HFFc6 (cell line): ENCODE measurements at regions not wholly inside any gene's neighbourhood (a gene's known extent, or its start where the extent isn't known, plus 50 kb on each side); places are given as distances from the start of the nearest gene placed in this dataset.
"Not testable (repeated sequence)": the region's sequence is repeated elsewhere in the genome, so short reads cannot be mapped to it uniquely, and the experiment has no call there.

Source experiments
- DNase-seq: peaks from one replicate; pipeline ENCODE4 v3.0.0-alpha.2; 2018
- H3K27ac Mint-ChIP-seq: 2 replicates; pipeline ENCODE4 v1.8.0; 2020; ENCODE audit warnings: mild to moderate bottlenecking, mixed read lengths
- H3K27me3 Mint-ChIP-seq: 2 replicates; pipeline ENCODE4 v1.8.0; 2021; ENCODE audit warnings: mild to moderate bottlenecking, moderate library complexity, mixed read lengths; ENCODE audit not compliant: insufficient read depth
- H3K36me3 Mint-ChIP-seq: 2 replicates; pipeline ENCODE4 v1.8.0; 2021; ENCODE audit warnings: low read depth, mixed read lengths
- H3K4me1 Mint-ChIP-seq: 2 replicates; pipeline ENCODE4 v1.8.0; 2020; ENCODE audit warnings: low read depth, mixed read lengths
- H3K4me3 Mint-ChIP-seq: 2 replicates; pipeline ENCODE4 v1.8.0; 2020; ENCODE audit warnings: mild to moderate bottlenecking, moderate library complexity, mixed read lengths
- H3K9me3 Mint-ChIP-seq: 2 replicates; pipeline ENCODE4 v1.8.0; 2020; ENCODE audit warnings: mild to moderate bottlenecking, mixed read lengths
- TF ChIP-seq, protein P1 (sequence below): fragments of 200-600 bp; sonication (generic); IDR thresholded peaks from 2 replicates; pipeline ENCODE4 v1.5.0; 2021; ENCODE audit warnings: antibody characterized with exemption, mild to moderate bottlenecking

DNA sequence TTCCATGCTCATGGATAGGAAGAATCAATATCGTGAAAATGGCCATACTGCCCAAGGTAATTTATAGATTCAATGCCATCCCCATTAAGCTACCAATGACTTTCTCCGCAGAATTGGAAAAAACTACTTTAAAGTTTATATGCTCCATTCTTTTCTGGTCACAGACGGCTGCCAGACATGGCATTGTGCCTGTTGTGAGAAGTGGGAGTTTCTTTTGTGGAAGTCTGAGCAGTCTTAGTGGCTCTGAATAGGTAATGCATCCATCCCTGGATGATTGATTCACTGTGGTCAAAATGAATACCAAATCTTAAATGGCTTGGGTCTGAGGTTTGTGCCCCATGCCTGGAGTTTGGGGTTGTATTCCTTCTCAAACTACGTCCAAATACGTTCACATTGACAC lies 274.5 kb upstream of the AZI2 start:
- H3K36me3 Mint-ChIP-seq = no peaks in the 10 kb centered on the region
- H3K4me1 Mint-ChIP-seq = no peaks in the 10 kb centered on the region
- no peak overlapping the region for H3K27ac Mint-ChIP-seq
- H3K4me3 Mint-ChIP-seq = no peak overlapping the region
- peaks cover 31% of the 10 kb centered on the region for H3K9me3 Mint-ChIP-seq
- no peak for DNase-seq
- TF ChIP-seq, protein P1, sequence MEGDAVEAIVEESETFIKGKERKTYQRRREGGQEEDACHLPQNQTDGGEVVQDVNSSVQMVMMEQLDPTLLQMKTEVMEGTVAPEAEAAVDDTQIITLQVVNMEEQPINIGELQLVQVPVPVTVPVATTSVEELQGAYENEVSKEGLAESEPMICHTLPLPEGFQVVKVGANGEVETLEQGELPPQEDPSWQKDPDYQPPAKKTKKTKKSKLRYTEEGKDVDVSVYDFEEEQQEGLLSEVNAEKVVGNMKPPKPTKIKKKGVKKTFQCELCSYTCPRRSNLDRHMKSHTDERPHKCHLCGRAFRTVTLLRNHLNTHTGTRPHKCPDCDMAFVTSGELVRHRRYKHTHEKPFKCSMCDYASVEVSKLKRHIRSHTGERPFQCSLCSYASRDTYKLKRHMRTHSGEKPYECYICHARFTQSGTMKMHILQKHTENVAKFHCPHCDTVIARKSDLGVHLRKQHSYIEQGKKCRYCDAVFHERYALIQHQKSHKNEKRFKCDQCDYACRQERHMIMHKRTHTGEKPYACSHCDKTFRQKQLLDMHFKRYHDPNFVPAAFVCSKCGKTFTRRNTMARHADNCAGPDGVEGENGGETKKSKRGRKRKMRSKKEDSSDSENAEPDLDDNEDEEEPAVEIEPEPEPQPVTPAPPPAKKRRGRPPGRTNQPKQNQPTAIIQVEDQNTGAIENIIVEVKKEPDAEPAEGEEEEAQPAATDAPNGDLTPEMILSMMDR = no peak
- H3K27me3 Mint-ChIP-seq = no peaks in the 10 kb centered on the region

DNA sequence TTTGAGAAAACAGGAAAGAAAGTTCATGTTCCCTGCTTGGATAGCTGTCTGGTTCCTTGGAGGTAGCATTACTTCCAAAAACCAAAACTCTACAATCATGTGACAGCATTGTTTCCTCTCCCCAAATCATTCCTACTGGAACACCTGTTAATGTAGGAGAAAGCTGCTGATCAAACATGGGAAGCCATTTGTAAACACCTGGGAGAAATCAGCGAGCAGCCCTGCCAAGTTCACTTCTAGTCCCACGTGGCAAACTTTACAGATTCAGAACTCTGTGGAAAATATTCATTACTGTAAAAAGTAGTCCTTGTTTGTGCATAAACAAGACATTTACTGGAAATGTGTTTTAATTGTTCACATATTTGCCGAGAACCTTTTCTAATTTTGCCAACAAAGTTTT lies 275.5 kb upstream of the AZI2 start:
- TF ChIP-seq, protein P1 = no peak
- no peaks in the 10 kb centered on the region for H3K27me3 Mint-ChIP-seq
- no peaks in the 10 kb centered on the region for H3K4me1 Mint-ChIP-seq
- H3K36me3 Mint-ChIP-seq = no peaks in the 10 kb centered on the region
- no peak overlapping the region for H3K4me3 Mint-ChIP-seq
- peaks cover 31% of the 10 kb centered on the region for H3K9me3 Mint-ChIP-seq
- no peak overlapping the region for H3K27ac Mint-ChIP-seq
- DNase-seq = no peak

DNA sequence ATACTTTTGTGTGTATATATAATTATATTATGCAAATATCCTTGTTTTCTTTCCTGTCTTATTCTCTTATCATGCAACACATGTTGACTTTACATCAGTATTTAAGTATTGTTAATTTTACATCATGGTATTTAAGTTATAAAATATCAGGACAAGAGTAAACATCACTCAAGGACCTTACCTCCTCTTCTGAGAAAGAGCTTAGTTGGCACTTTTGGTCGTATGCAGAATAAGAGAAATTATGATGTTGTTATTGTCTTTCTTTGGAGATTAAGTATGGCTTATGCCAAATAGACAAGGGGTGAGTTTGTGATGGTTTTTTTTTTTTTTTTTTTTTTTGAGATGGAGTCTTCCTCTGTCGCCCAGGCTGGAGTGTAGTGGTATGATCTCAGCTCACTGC lies 279.2 kb upstream of the AZI2 start:
- not testable (repeated sequence) for H3K4me3 Mint-ChIP-seq, H3K36me3 Mint-ChIP-seq, DNase-seq, H3K4me1 Mint-ChIP-seq, H3K27me3 Mint-ChIP-seq, H3K27ac Mint-ChIP-seq
- H3K9me3 Mint-ChIP-seq = peaks cover 13% of the 10 kb centered on the region; the same call in 1 of the 2 replicates

DNA sequence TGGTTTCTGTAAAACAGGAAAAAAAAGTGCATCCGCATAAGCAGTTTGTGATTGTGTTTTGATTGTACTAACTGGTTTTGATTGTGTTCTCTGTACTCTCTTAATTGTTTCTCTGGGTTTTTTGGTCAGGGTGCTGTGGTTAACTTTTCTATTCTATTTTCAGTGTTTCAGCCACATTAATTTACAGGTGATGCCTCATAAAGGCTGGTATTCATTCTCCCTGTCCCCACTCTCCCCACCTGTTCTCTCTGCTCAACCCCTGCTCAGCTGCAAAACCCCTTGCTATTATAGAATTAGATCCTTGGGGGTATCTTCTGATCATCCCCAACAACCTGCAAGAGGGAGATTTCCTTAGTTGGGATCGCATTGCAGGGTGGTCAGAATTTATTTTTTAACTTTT lies 285.4 kb upstream of the AZI2 start:
- Mint-ChIP-seq H3K9me3 (no peaks in the 10 kb centered on the region; the same call in 1 of the 2 replicates), H3K27me3 (peaks cover under 1% of the 10 kb centered on the region; the same call in 1 of the 2 replicates), H3K27ac (no peak overlapping the region), H3K36me3 (no peaks in the 10 kb centered on the region), H3K4me3 (no peak overlapping the region), H3K4me1 (no peaks in the 10 kb centered on the region)
- TF ChIP-seq, protein P1 = no peak
- no peak for DNase-seq

DNA sequence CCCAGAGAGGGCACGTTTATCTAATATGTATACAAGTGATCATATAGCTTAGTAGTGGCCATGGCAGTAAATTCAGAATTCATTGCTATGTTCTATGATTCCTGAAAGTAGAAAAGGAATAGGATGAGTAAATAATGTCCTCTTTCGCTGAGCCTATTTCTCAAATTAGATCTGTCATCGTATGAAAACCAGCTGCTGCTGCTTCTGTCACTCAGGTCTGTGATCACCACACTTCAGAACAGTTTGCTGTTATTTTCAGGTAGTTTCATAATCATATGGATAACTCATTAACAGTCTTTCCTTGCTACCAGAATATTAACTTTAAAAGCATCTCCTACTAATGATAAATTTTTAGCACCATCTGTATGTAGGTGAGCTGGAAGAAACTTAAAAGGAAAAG lies 289.1 kb upstream of the AZI2 start:
- no peaks in the 10 kb centered on the region for H3K4me1 Mint-ChIP-seq
- H3K36me3 Mint-ChIP-seq = no peaks in the 10 kb centered on the region
- no peak for DNase-seq
- no peaks in the 10 kb centered on the region for H3K9me3 Mint-ChIP-seq
- H3K4me3 Mint-ChIP-seq = no peak overlapping the region
- peaks cover 2% of the 10 kb centered on the region; the same call in 1 of the 2 replicates for H3K27me3 Mint-ChIP-seq
- H3K27ac Mint-ChIP-seq = no peak overlapping the region
- TF ChIP-seq, protein P1 = no peak

DNA sequence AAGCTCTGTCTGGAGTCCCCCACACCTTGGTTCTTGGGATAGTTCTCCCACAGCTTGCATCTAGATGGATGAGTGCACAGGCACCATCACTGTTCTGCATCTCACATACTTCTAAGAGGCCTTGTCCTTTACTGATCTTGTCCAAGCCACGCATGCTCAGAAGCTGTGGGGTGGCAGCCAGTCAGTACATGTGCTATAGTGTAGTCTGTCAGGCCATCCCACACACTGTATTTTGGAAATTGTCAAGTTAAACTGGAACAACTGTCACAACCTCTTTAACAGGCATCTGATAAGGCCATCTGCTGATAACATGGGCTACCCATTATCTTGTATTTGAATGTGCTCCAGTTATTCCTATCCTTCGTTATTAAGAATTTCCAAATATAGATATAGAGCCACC lies 296.5 kb upstream of the AZI2 start:
- TF ChIP-seq, protein P1 = no peak
- no peak overlapping the region for H3K27ac Mint-ChIP-seq
- H3K4me3 Mint-ChIP-seq = no peak overlapping the region
- H3K9me3 Mint-ChIP-seq = no peaks in the 10 kb centered on the region; the same call in 1 of the 2 replicates
- DNase-seq = no peak
- H3K36me3 Mint-ChIP-seq = no peaks in the 10 kb centered on the region
- peaks cover 2% of the 10 kb centered on the region; the same call in 1 of the 2 replicates for H3K27me3 Mint-ChIP-seq
- no peaks in the 10 kb centered on the region for H3K4me1 Mint-ChIP-seq
